ENCODE measurements at regions not wholly inside any gene's neighbourhood (a gene's known extent, or its start where the extent isn't known, plus 50 kb on each side); places are given as distances from the start of the nearest gene placed in this dataset.

- intact Hi-C loops (cut with DNase I) = no loop called here
- no peaks in the 10 kb centered on the region for H3K9me3 ChIP-seq
- no peaks in the 10 kb centered on the region for H3K27me3 ChIP-seq
- H3K4me1 ChIP-seq (ENCODE audit: insufficient read depth) = no peaks in the 10 kb centered on the region
- H3K27ac ChIP-seq = no peak overlapping the region
- no peak overlapping the region for H3K4me3 ChIP-seq
- 49 to 59% (median 50%) methylated on average over 2 of the region's 2 CpGs for WGBS, 3 donors
- TF ChIP-seq, protein P1, sequence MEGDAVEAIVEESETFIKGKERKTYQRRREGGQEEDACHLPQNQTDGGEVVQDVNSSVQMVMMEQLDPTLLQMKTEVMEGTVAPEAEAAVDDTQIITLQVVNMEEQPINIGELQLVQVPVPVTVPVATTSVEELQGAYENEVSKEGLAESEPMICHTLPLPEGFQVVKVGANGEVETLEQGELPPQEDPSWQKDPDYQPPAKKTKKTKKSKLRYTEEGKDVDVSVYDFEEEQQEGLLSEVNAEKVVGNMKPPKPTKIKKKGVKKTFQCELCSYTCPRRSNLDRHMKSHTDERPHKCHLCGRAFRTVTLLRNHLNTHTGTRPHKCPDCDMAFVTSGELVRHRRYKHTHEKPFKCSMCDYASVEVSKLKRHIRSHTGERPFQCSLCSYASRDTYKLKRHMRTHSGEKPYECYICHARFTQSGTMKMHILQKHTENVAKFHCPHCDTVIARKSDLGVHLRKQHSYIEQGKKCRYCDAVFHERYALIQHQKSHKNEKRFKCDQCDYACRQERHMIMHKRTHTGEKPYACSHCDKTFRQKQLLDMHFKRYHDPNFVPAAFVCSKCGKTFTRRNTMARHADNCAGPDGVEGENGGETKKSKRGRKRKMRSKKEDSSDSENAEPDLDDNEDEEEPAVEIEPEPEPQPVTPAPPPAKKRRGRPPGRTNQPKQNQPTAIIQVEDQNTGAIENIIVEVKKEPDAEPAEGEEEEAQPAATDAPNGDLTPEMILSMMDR (IDR thresholded peaks at IDR 0.05) = no peak
- TF ChIP-seq EP300 (IDR thresholded peaks at IDR 0.05) (no peak), POLR2A (IDR thresholded peaks at IDR 0.05) (no peak)
- no peak for DNase-seq
- H3K36me3 ChIP-seq = no peaks in the 10 kb centered on the region
Measured at GRCh38 chr4:126678618-126679017, 954.1 kb upstream of the INTU start.

- no peak overlapping the region for H3K4me3 ChIP-seq
- no peaks in the 10 kb centered on the region for H3K36me3 ChIP-seq
- H3K4me1 ChIP-seq (ENCODE audit: insufficient read depth) = no peaks in the 10 kb centered on the region
- no peak overlapping the region for H3K27ac ChIP-seq
- 48 to 76% (median 74%) methylated on average over 2 of the region's 2 CpGs for WGBS, 3 donors
- DNase-seq = no peak
- H3K9me3 ChIP-seq = no peaks in the 10 kb centered on the region
- intact Hi-C loops (cut with DNase I) = no loop called here
- TF ChIP-seq, protein P1 (IDR thresholded peaks at IDR 0.05) = no peak
- TF ChIP-seq EP300 (IDR thresholded peaks at IDR 0.05) (no peak), POLR2A (IDR thresholded peaks at IDR 0.05) (no peak)
- no peaks in the 10 kb centered on the region for H3K27me3 ChIP-seq
Measured at GRCh38 chr4:126679303-126679702, 953.5 kb upstream of the INTU start.

GRCh38 chr4:126682250-126682649 is 950.5 kb upstream of the INTU start:
- Histone ChIP-seq H3K27me3 (no peaks in the 10 kb centered on the region), H3K36me3 (no peaks in the 10 kb centered on the region), H3K4me1 (ENCODE audit: insufficient read depth) (no peaks in the 10 kb centered on the region), H3K4me3 (no peak overlapping the region), H3K9me3 (no peaks in the 10 kb centered on the region), H3K27ac (no peak overlapping the region)
- no peak for DNase-seq
- no peak for TF ChIP-seq EP300 (IDR thresholded peaks at IDR 0.05)
- TF ChIP-seq POLR2A (IDR thresholded peaks at IDR 0.05) = no peak
- TF ChIP-seq, protein P1 (IDR thresholded peaks at IDR 0.05) = no peak
- intact Hi-C loops (cut with DNase I) = no loop called here

DNA sequence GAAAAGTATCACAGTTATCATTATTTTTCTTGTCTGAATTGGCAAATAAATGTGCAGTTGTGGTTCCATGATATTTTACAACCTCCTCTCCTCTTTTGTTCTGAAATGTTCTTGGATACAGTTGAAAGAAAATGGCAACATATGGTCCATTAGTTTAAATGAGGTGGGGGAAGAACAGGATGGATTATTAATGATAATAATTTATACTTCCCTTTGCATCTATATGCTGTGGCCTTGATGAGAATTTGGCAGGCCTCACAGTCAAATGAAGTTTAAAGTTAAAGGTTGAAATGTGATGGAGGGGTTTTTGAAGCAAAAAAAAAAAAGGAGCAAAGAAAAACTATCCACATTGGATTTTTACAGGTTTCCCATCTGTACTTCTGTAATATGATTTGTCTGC is 946.3 kb upstream of the INTU start:
- intact Hi-C loops (cut with DNase I) = no loop called here
- no peaks in the 10 kb centered on the region for H3K9me3 ChIP-seq
- no peak for TF ChIP-seq EP300 (IDR thresholded peaks at IDR 0.05)
- TF ChIP-seq POLR2A (IDR thresholded peaks at IDR 0.05) = no peak
- TF ChIP-seq, protein P1 (IDR thresholded peaks at IDR 0.05) = no peak

More for the DNA sequence above, 946.3 kb upstream of the INTU start:
- no peak for DNase-seq
- Histone ChIP-seq H3K27me3 (no peaks in the 10 kb centered on the region), H3K27ac (no peak overlapping the region), H3K36me3 (no peaks in the 10 kb centered on the region), H3K4me3 (no peak overlapping the region), H3K4me1 (ENCODE audit: insufficient read depth) (no peaks in the 10 kb centered on the region)
